HCT116 (cell line): ENCODE measurements at regions not wholly inside any gene's neighbourhood (a gene's known extent, or its start where the extent isn't known, plus 50 kb on each side); places are given as distances from the start of the nearest gene placed in this dataset.
"Not testable (repeated sequence)": the region's sequence is repeated elsewhere in the genome, so short reads cannot be mapped to it uniquely, and the experiment has no call there.

Experiments used
- ATAC-seq: fragments of 200-7000 bp; cut with Tn5 transposase; 2 replicates; pipeline ENCODE4 v1.9.1; 2020; ENCODE audit warnings: mild to moderate bottlenecking, moderate library complexity
- BruUV-seq: library from RNA; stranded (reverse); fragments of 400-500 nt; replicated peaks from 2 replicates; lab custom pipeline; 2021; lab: Mats Ljungman, UMichigan
- CTCF ChIA-PET: fragments of 300-600 bp; sonication (Branson Sonifier 250); formaldehyde crosslinking; loops from one replicate; lab custom pipeline; 2021; ENCODE audit warnings: antibody characterized with exemption; lab: Charles Lee
- POLR2A ChIA-PET: fragments of 300-600, 350-600 bp; sonication (Branson Sonifier 250); formaldehyde crosslinking; loops from one replicate; lab custom pipeline; 2021; ENCODE audit warnings: antibody characterized with exemption; lab: Charles Lee
- RAD21 ChIA-PET, 2 experiments: fragments of 300-600 bp; sonication (Branson Sonifier 250); formaldehyde crosslinking; loops; one replicate each; lab custom pipeline; 2023; ENCODE audit warnings: low total read pairs in 2 of 2; ENCODE audit not compliant: uncharacterized antibody in 2 of 2, unreplicated experiment in 2 of 2, low non-redundant PET in 1 of 2; lab: Charles Lee
- DNase-seq: peaks from one replicate; pipeline ENCODE4 v3.0.0-alpha.2; 2010; ENCODE audit warnings: low read depth, low spot score
- H2AFZ ChIP-seq: fragments of 200-600 bp; shearing (Covaris generic), sonication (generic); 2 replicates; pipeline ENCODE4 v1.6.1; 2017; ENCODE audit warnings: low read depth, mixed run types, mixed read lengths, antibody characterized with exemption, low read length; ENCODE audit not compliant: poor library complexity, severe bottlenecking
- H3K27ac ChIP-seq: 2 replicates; pipeline ENCODE4 v1.5.1; 2012; ENCODE audit warnings: low read depth, low read length
- H3K27me3 ChIP-seq: fragments of 200-600 bp; sonication (generic); 2 replicates; pipeline ENCODE4 v1.6.1; 2016; ENCODE audit warnings: mixed run types, low read length, mixed read lengths; ENCODE audit not compliant: insufficient read depth
- H3K36me3 ChIP-seq, 2 experiments: fragments of 200-500 bp in 1 of 2; fragments of 200-600 bp in 1 of 2; sonication (Bioruptor generic) in 1 of 2; sonication (generic) in 1 of 2; 2 replicates each; pipeline versions ENCODE4 v1.5.1 to v1.6.1; 2014 to 2016; ENCODE audit warnings: low read length in 2 of 2, inconsistent platforms in 1 of 2, mixed read lengths in 1 of 2, mixed run types in 1 of 2; ENCODE audit not compliant: insufficient read depth in 2 of 2, control insufficient read depth in 1 of 2
- H3K4me1 ChIP-seq, 2 experiments: fragments of 200-600 bp in 1 of 2; sonication (generic) in 1 of 2; 2 replicates each; pipeline versions ENCODE4 v1.5.1 to v1.6.1; 2012 to 2017; ENCODE audit warnings: low read length in 2 of 2, inconsistent platforms in 1 of 2, mild to moderate bottlenecking in 1 of 2, mixed read lengths in 1 of 2, mixed run types in 1 of 2, moderate library complexity in 1 of 2; ENCODE audit not compliant: insufficient read depth in 2 of 2, control insufficient read depth in 1 of 2
- H3K4me2 ChIP-seq: fragments of 200-600 bp; sonication (generic); 2 replicates; pipeline ENCODE4 v1.6.1; 2017; ENCODE audit warnings: mixed run types, low read length, mixed read lengths
- H3K4me3 ChIP-seq, 2 experiments: fragments of 200-600 bp in 1 of 2; sonication (generic) in 1 of 2; replicated peaks in 1 of 2; 2 replicates each; pipeline ENCODE4 v1.5.1; 2011 to 2016; ENCODE audit warnings: low read length in 2 of 2, control low read depth in 1 of 2, low read depth in 1 of 2, mild to moderate bottlenecking in 1 of 2, mixed read lengths in 1 of 2, mixed run types in 1 of 2
- H3K79me2 ChIP-seq: fragments of 200-600 bp; sonication (generic); 2 replicates; pipeline ENCODE4 v1.6.1; 2017; ENCODE audit warnings: mild to moderate bottlenecking, mixed run types, low read length, moderate library complexity, mixed read lengths; ENCODE audit not compliant: insufficient read depth
- H3K9ac ChIP-seq: fragments of 200-600 bp; sonication (generic); 2 replicates; pipeline ENCODE4 v1.6.1; 2016; ENCODE audit warnings: low read length, mixed read lengths
- H3K9me2 ChIP-seq: fragments of 200-600 bp; sonication (generic), shearing (Covaris generic); 2 replicates; pipeline ENCODE4 v1.6.1; 2017; ENCODE audit warnings: mixed run types, mild to moderate bottlenecking, moderate library complexity; ENCODE audit not compliant: insufficient read depth
- H3K9me3 ChIP-seq, 2 experiments: fragments of 200-500 bp in 1 of 2; fragments of 200-600 bp in 1 of 2; sonication (Bioruptor generic) in 1 of 2; sonication (generic) in 1 of 2; 2 replicates each; pipeline ENCODE4 v1.6.1; 2014 to 2017; ENCODE audit warnings: low read length in 2 of 2, mixed read lengths in 2 of 2, inconsistent platforms in 1 of 2, low read depth in 1 of 2, mild to moderate bottlenecking in 1 of 2, mixed run types in 1 of 2, moderate library complexity in 1 of 2; ENCODE audit not compliant: control insufficient read depth in 1 of 2, insufficient read depth in 1 of 2
- H4K20me1 ChIP-seq: fragments of 200-600 bp; sonication (generic), shearing (Covaris generic); 2 replicates; pipeline ENCODE4 v1.6.1; 2017; ENCODE audit warnings: mixed run types, mild to moderate bottlenecking, moderate library complexity; ENCODE audit not compliant: insufficient read depth
- POLR2AphosphoS5 ChIP-seq: IDR thresholded peaks from 2 replicates; pipeline ENCODE4 v1.6.1; 2011; ENCODE audit warnings: mild to moderate bottlenecking, low read depth, low read length, moderate library complexity
- RAD21 ChIP-seq: IDR thresholded peaks from 2 replicates; pipeline ENCODE4 v1.6.1; 2012; ENCODE audit warnings: low read depth, mild to moderate bottlenecking
- SP1 ChIP-seq: IDR thresholded peaks from 2 replicates; pipeline ENCODE4 v1.6.1; 2012; ENCODE audit warnings: low read depth
- intact Hi-C: fragments of 100-400 bp; cut with micrococcal nuclease; formaldehyde crosslinking; loops from 2 replicates; pipeline ENCODE4 v1.10.0; 2022
- TF ChIP-seq, protein P1 (sequence below): IDR thresholded peaks from 2 replicates; pipeline ENCODE4 v1.6.1; 2012

DNA sequence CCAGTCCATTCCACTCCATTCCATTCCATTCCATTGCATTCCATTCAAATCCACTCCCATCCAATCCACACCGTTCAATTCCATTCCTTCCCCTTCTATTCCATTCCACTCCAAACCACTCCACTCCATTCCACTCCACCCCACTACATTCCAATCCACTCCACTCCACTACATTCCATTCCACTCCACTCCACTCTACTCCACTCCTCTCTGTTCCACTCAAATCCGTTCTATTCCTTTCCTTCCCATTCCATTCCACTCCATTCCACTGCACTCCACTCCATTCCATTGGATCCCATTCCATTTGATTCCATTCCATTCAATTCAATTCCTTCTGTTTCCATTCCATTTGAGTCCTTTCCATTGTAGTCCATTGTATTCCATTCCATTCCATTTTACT lies 2568.3 kb upstream of the TPTE start (continued):
- TF ChIP-seq, protein P1, sequence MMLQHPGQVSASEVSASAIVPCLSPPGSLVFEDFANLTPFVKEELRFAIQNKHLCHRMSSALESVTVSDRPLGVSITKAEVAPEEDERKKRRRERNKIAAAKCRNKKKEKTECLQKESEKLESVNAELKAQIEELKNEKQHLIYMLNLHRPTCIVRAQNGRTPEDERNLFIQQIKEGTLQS = no peak
- TF ChIP-seq SP1 (no peak), RAD21 (no peak), POLR2AphosphoS5 (no peak)

DNA sequence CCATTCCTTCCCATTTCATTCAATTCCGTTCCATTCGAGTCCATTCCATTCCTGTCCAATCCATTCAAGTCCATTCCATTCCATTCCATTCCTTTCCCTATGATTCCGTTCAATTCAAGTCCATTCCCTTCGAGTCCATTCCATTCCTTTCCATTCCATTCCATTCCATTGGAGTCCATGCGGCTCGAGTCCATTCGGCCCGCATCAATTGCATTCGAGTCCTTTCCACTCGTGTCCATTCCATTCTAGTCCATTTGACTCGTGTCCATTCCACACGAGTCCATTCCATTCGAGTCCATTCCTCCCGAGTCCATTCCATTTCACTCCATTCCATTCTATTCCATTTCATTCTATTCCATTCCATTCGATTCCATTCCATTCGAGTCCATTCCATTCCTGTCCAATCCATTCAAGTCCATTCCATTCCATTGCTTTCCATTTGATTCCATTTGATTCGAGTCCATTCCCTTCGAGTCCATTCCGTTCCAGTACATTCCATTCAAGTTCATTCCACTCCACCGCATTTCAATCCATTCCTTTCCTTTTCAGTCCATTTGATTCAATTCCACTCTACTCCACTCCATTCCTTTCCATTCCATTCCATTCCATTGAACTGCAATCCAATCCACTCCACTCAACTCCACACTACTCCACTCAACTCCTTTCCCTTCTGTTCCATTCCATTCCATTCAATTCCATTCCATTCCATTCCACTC lies 2565.9 kb upstream of the TPTE start:
- H3K9ac ChIP-seq, H3K9me2 ChIP-seq, H3K27ac ChIP-seq, CTCF ChIA-PET, H3K79me2 ChIP-seq, H3K4me1 ChIP-seq, H3K36me3 ChIP-seq, H3K4me3 ChIP-seq, DNase-seq, POLR2A ChIA-PET, intact Hi-C loops, ATAC-seq, H2AFZ ChIP-seq, BruUV-seq, H4K20me1 ChIP-seq, H3K27me3 ChIP-seq, H3K4me2 ChIP-seq, RAD21 ChIA-PET: not testable (repeated sequence)
- H3K9me3 ChIP-seq = peaks cover 73 to 85% of the 10 kb centered on the region in 2 experiments

DNA sequence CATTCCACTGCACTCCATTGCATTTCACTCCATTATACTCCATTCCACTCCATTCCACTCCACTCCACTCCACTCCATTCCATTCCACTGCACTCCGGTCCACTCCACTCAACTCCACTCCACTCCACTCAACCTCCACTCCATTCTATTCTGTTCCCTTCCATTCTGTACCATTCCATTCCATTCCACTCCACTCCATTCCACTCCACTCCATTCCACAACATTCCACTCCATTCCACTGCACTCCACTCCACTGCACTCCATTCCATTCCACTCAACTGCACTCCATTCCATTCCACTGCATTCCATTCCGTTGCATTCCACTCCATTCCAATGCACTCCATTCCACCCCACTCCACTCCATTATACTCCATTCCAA lies 2565.3 kb upstream of the TPTE start:
- H3K9me2 ChIP-seq, POLR2A ChIA-PET, DNase-seq, H4K20me1 ChIP-seq, H3K4me3 ChIP-seq, BruUV-seq, H3K27ac ChIP-seq, CTCF ChIA-PET, H3K27me3 ChIP-seq, H3K36me3 ChIP-seq, ATAC-seq, H3K4me1 ChIP-seq, intact Hi-C loops, H2AFZ ChIP-seq, H3K4me2 ChIP-seq, H3K79me2 ChIP-seq, H3K9ac ChIP-seq, RAD21 ChIA-PET: not testable (repeated sequence)
- peaks cover 67 to 80% of the 10 kb centered on the region in 2 experiments for H3K9me3 ChIP-seq

DNA sequence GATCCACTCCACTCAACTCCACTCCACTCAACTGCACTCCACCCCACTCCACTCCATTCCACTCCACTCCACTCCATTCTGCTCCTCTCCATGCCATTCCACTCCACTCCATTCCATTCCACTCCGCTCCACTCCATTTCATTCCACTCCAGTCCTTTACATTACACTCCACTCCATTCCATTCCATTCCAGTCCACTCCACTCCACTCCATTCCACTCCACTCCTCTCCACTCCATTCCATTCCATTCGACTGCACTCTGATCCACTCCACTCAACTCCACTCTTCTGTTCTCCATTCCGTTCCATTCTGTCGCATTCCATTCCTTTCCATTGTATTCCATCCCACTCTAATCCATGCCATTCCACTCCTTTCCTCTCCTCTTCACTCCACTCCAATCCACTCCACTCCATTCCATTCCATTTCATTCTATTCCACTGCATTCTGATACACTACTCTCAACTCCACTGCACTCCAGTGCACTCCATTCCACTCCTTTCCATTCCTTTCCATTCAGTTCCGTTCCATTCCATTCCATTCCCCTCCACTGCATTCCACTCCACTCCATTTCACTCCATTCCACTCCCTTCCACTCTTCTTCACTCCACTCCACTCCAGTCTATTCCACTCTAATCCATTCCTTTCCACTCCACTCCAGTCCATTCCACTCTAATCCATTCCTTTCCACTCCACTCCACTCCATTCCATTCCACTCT lies 2564.2 kb upstream of the TPTE start:
- not testable (repeated sequence) for H3K4me1 ChIP-seq
- peaks cover 60 to 69% of the 10 kb centered on the region in 2 experiments for H3K9me3 ChIP-seq

More for the DNA sequence above, 2564.2 kb upstream of the TPTE start:
- POLR2A ChIA-PET, H3K9me2 ChIP-seq, CTCF ChIA-PET, H4K20me1 ChIP-seq, H3K36me3 ChIP-seq, BruUV-seq, H3K27me3 ChIP-seq, ATAC-seq, DNase-seq, H2AFZ ChIP-seq, H3K4me2 ChIP-seq, H3K79me2 ChIP-seq, H3K4me3 ChIP-seq, H3K9ac ChIP-seq, H3K27ac ChIP-seq, RAD21 ChIA-PET, intact Hi-C loops: not testable (repeated sequence)
